HCT116 (cell line): ENCODE measurements at regions not wholly inside any gene's neighbourhood (a gene's known extent, or its start where the extent isn't known, plus 50 kb on each side); places are given as distances from the start of the nearest gene placed in this dataset.

Experiments
- ATAC-seq: fragments of 200-7000 bp; cut with Tn5 transposase; 2 replicates; pipeline ENCODE4 v1.9.1; 2020; ENCODE audit warnings: mild to moderate bottlenecking, moderate library complexity
- BruUV-seq: library from RNA; stranded (reverse); fragments of 400-500 nt; replicated peaks from 2 replicates; lab custom pipeline; 2021; lab: Mats Ljungman, UMichigan
- CTCF ChIA-PET: fragments of 300-600 bp; sonication (Branson Sonifier 250); formaldehyde crosslinking; loops from one replicate; lab custom pipeline; 2021; ENCODE audit warnings: antibody characterized with exemption; lab: Charles Lee
- POLR2A ChIA-PET: fragments of 300-600, 350-600 bp; sonication (Branson Sonifier 250); formaldehyde crosslinking; loops from one replicate; lab custom pipeline; 2021; ENCODE audit warnings: antibody characterized with exemption; lab: Charles Lee
- RAD21 ChIA-PET, 2 experiments: fragments of 300-600 bp; sonication (Branson Sonifier 250); formaldehyde crosslinking; loops; one replicate each; lab custom pipeline; 2023; ENCODE audit warnings: low total read pairs in 2 of 2; ENCODE audit not compliant: uncharacterized antibody in 2 of 2, unreplicated experiment in 2 of 2, low non-redundant PET in 1 of 2; lab: Charles Lee
- DNase-seq: peaks from one replicate; pipeline ENCODE4 v3.0.0-alpha.2; 2010; ENCODE audit warnings: low read depth, low spot score
- H2AFZ ChIP-seq: fragments of 200-600 bp; shearing (Covaris generic), sonication (generic); 2 replicates; pipeline ENCODE4 v1.6.1; 2017; ENCODE audit warnings: low read depth, mixed run types, mixed read lengths, antibody characterized with exemption, low read length; ENCODE audit not compliant: poor library complexity, severe bottlenecking
- H3K27ac ChIP-seq: 2 replicates; pipeline ENCODE4 v1.5.1; 2012; ENCODE audit warnings: low read depth, low read length
- H3K27me3 ChIP-seq: fragments of 200-600 bp; sonication (generic); 2 replicates; pipeline ENCODE4 v1.6.1; 2016; ENCODE audit warnings: mixed run types, low read length, mixed read lengths; ENCODE audit not compliant: insufficient read depth
- H3K36me3 ChIP-seq, 2 experiments: fragments of 200-500 bp in 1 of 2; fragments of 200-600 bp in 1 of 2; sonication (Bioruptor generic) in 1 of 2; sonication (generic) in 1 of 2; 2 replicates each; pipeline versions ENCODE4 v1.5.1 to v1.6.1; 2014 to 2016; ENCODE audit warnings: low read length in 2 of 2, inconsistent platforms in 1 of 2, mixed read lengths in 1 of 2, mixed run types in 1 of 2; ENCODE audit not compliant: insufficient read depth in 2 of 2, control insufficient read depth in 1 of 2
- H3K4me1 ChIP-seq, 2 experiments: fragments of 200-600 bp in 1 of 2; sonication (generic) in 1 of 2; 2 replicates each; pipeline versions ENCODE4 v1.5.1 to v1.6.1; 2012 to 2017; ENCODE audit warnings: low read length in 2 of 2, inconsistent platforms in 1 of 2, mild to moderate bottlenecking in 1 of 2, mixed read lengths in 1 of 2, mixed run types in 1 of 2, moderate library complexity in 1 of 2; ENCODE audit not compliant: insufficient read depth in 2 of 2, control insufficient read depth in 1 of 2
- H3K4me2 ChIP-seq: fragments of 200-600 bp; sonication (generic); 2 replicates; pipeline ENCODE4 v1.6.1; 2017; ENCODE audit warnings: mixed run types, low read length, mixed read lengths
- H3K4me3 ChIP-seq, 2 experiments: fragments of 200-600 bp in 1 of 2; sonication (generic) in 1 of 2; replicated peaks in 1 of 2; 2 replicates each; pipeline ENCODE4 v1.5.1; 2011 to 2016; ENCODE audit warnings: low read length in 2 of 2, control low read depth in 1 of 2, low read depth in 1 of 2, mild to moderate bottlenecking in 1 of 2, mixed read lengths in 1 of 2, mixed run types in 1 of 2
- H3K79me2 ChIP-seq: fragments of 200-600 bp; sonication (generic); 2 replicates; pipeline ENCODE4 v1.6.1; 2017; ENCODE audit warnings: mild to moderate bottlenecking, mixed run types, low read length, moderate library complexity, mixed read lengths; ENCODE audit not compliant: insufficient read depth
- H3K9ac ChIP-seq: fragments of 200-600 bp; sonication (generic); 2 replicates; pipeline ENCODE4 v1.6.1; 2016; ENCODE audit warnings: low read length, mixed read lengths
- H3K9me2 ChIP-seq: fragments of 200-600 bp; sonication (generic), shearing (Covaris generic); 2 replicates; pipeline ENCODE4 v1.6.1; 2017; ENCODE audit warnings: mixed run types, mild to moderate bottlenecking, moderate library complexity; ENCODE audit not compliant: insufficient read depth
- H3K9me3 ChIP-seq, 2 experiments: fragments of 200-500 bp in 1 of 2; fragments of 200-600 bp in 1 of 2; sonication (Bioruptor generic) in 1 of 2; sonication (generic) in 1 of 2; 2 replicates each; pipeline ENCODE4 v1.6.1; 2014 to 2017; ENCODE audit warnings: low read length in 2 of 2, mixed read lengths in 2 of 2, inconsistent platforms in 1 of 2, low read depth in 1 of 2, mild to moderate bottlenecking in 1 of 2, mixed run types in 1 of 2, moderate library complexity in 1 of 2; ENCODE audit not compliant: control insufficient read depth in 1 of 2, insufficient read depth in 1 of 2
- H4K20me1 ChIP-seq: fragments of 200-600 bp; sonication (generic), shearing (Covaris generic); 2 replicates; pipeline ENCODE4 v1.6.1; 2017; ENCODE audit warnings: mixed run types, mild to moderate bottlenecking, moderate library complexity; ENCODE audit not compliant: insufficient read depth
- CBX3 ChIP-seq: IDR thresholded peaks from 2 replicates; pipeline ENCODE4 v1.6.1; 2012; ENCODE audit warnings: low read depth
- CEBPB ChIP-seq: IDR thresholded peaks from 2 replicates; pipeline ENCODE4 v1.6.1; 2012; ENCODE audit warnings: low read depth
- ELF1 ChIP-seq: IDR thresholded peaks from 2 replicates; pipeline ENCODE4 v1.6.1; 2012; ENCODE audit warnings: low read depth, borderline replicate concordance
- EZH2 ChIP-seq: fragments of 200-600 bp; sonication (generic); IDR thresholded peaks from 2 replicates; pipeline ENCODE4 v1.6.1; 2017; ENCODE audit warnings: antibody characterized with exemption, mixed run types
- FOSL1 ChIP-seq: IDR thresholded peaks from 2 replicates; pipeline ENCODE4 v1.6.1; 2012; ENCODE audit warnings: low read depth
- JUND ChIP-seq: IDR thresholded peaks from 2 replicates; pipeline ENCODE4 v1.6.1; 2012
- MAX ChIP-seq: IDR thresholded peaks from 2 replicates; pipeline ENCODE4 v1.6.1; 2012
- RAD21 ChIP-seq: IDR thresholded peaks from 2 replicates; pipeline ENCODE4 v1.6.1; 2012; ENCODE audit warnings: low read depth, mild to moderate bottlenecking
- SIN3A ChIP-seq: IDR thresholded peaks from 2 replicates; pipeline ENCODE4 v1.6.1; 2012; ENCODE audit warnings: low read depth
- SRF ChIP-seq: IDR thresholded peaks from 2 replicates; pipeline ENCODE4 v1.6.1; 2012; ENCODE audit warnings: low read depth
- TCF7L2 ChIP-seq: IDR thresholded peaks from 2 replicates; pipeline ENCODE4 v1.7.0; 2011; ENCODE audit warnings: borderline replicate concordance, inconsistent platforms; ENCODE audit not compliant: insufficient read depth, insufficient read length; ENCODE audit errors: extremely low read depth
- YY1 ChIP-seq: IDR thresholded peaks from 2 replicates; pipeline ENCODE4 v1.6.1; 2011; ENCODE audit warnings: low read length, low read depth, moderate library complexity, mild to moderate bottlenecking; ENCODE audit not compliant: insufficient replicate concordance; ENCODE audit errors: extremely low read depth
- ZFX ChIP-seq: fragments of 450-650 bp; IDR thresholded peaks from 2 replicates; pipeline ENCODE4 v1.6.1; 2017
- intact Hi-C: fragments of 100-400 bp; cut with micrococcal nuclease; formaldehyde crosslinking; loops from 2 replicates; pipeline ENCODE4 v1.10.0; 2022
- TF ChIP-seq, protein P1 (sequence below), 3 experiments: fragments of 200-600 bp in 1 of 3; sonication (generic) in 1 of 3; IDR thresholded peaks in 2 of 3; conservative IDR thresholded peaks in 1 of 3; 2 replicates each; pipeline ENCODE4 v1.5.1; 2012 to 2017; ENCODE audit warnings: low read depth in 2 of 3, low read length in 2 of 3, antibody characterized with exemption in 1 of 3, borderline replicate concordance in 1 of 3, control low read depth in 1 of 3, mild to moderate bottlenecking in 1 of 3, mixed read lengths in 1 of 3, mixed run types in 1 of 3, moderate library complexity in 1 of 3; ENCODE audit not compliant: insufficient read depth in 1 of 3

GRCh38 chr18:42568773-42569172 is 546.7 kb downstream of the RIT2 start (continued):
- TF ChIP-seq CEBPB (no peak), EZH2 (no peak), TCF7L2 (no peak), FOSL1 (no peak), CBX3 (no peak), JUND (no peak), MAX (no peak), SIN3A (no peak), ZFX (no peak), SRF (no peak)

GRCh38 chr18:42574871-42575270 is 540.6 kb downstream of the RIT2 start:
- no peak for DNase-seq
- no peaks in the 10 kb centered on the region for H3K27me3 ChIP-seq
- POLR2A ChIA-PET: no interaction called here
- no TSS peak for BruUV-seq
- no peaks in the 10 kb centered on the region for H3K4me1 ChIP-seq
- no peak for TF ChIP-seq ELF1
- TF ChIP-seq RAD21: no peak
- TF ChIP-seq, protein P1, sequence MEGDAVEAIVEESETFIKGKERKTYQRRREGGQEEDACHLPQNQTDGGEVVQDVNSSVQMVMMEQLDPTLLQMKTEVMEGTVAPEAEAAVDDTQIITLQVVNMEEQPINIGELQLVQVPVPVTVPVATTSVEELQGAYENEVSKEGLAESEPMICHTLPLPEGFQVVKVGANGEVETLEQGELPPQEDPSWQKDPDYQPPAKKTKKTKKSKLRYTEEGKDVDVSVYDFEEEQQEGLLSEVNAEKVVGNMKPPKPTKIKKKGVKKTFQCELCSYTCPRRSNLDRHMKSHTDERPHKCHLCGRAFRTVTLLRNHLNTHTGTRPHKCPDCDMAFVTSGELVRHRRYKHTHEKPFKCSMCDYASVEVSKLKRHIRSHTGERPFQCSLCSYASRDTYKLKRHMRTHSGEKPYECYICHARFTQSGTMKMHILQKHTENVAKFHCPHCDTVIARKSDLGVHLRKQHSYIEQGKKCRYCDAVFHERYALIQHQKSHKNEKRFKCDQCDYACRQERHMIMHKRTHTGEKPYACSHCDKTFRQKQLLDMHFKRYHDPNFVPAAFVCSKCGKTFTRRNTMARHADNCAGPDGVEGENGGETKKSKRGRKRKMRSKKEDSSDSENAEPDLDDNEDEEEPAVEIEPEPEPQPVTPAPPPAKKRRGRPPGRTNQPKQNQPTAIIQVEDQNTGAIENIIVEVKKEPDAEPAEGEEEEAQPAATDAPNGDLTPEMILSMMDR (IDR thresholded peaks at IDR 0.05 in 2 of 3, conservative IDR thresholded peaks at IDR 0.05 in 1 of 3; ENCODE audit: borderline replicate concordance in 1 of 3, insufficient read depth in 1 of 3, low read depth in 2 of 3, low read length in 2 of 3): no peak
- no peak for TF ChIP-seq YY1
- no peak for TF ChIP-seq ZFX
- no peak for TF ChIP-seq FOSL1
- H3K9ac ChIP-seq: no peak overlapping the region
- CTCF ChIA-PET: no interaction called here
- H2AFZ ChIP-seq: no peak overlapping the region
- no peaks in the 10 kb centered on the region for H3K36me3 ChIP-seq
- no peak overlapping the region for H3K4me3 ChIP-seq
- no peaks in the 10 kb centered on the region; a peak in 2 of 4 replicates for H3K9me3 ChIP-seq
- H4K20me1 ChIP-seq: no peaks in the 10 kb centered on the region
- H3K79me2 ChIP-seq: no peaks in the 10 kb centered on the region
- RAD21 ChIA-PET: no interaction called here
- intact Hi-C loops: no loop called here
- ATAC-seq: no peak
- no peaks in the 10 kb centered on the region for H3K9me2 ChIP-seq
- no peak overlapping the region for H3K4me2 ChIP-seq
- H3K27ac ChIP-seq: no peak overlapping the region
